HEK293 (cell line): ENCODE measurements at regions not wholly inside any gene's neighbourhood (a gene's known extent, or its start where the extent isn't known, plus 50 kb on each side); places are given as distances from the start of the nearest gene placed in this dataset.

Experiments used
- CTCF ChIA-PET: fragments of 350-600 bp; formaldehyde crosslinking; extraction: SDS; loops from one replicate; lab custom pipeline; 2021; ENCODE audit warnings: antibody characterized with exemption; lab: Yijun Ruan, JAX
- POLR2A ChIA-PET: fragments of 300-600 bp; formaldehyde crosslinking; extraction: SDS; loops from one replicate; lab custom pipeline; 2020; ENCODE audit warnings: antibody characterized with exemption, inconsistent platforms; lab: Yijun Ruan, JAX
- H3K27ac ChIP-seq: fragments of 200-500 bp; sonication (Bioruptor generic); 2 replicates; pipeline ENCODE4 v1.5.1; 2014; ENCODE audit warnings: low read depth, low read length, control low read depth, inconsistent platforms; ENCODE audit errors: extremely low read depth
- H3K36me3 ChIP-seq, 2 experiments: fragments of 200-500 bp in 1 of 2; sonication (Bioruptor generic) in 1 of 2; 1 replicate in 1 of 2; 2 replicates in 1 of 2; pipeline ENCODE4 v1.5.1; 2014 to 2017; ENCODE audit warnings: inconsistent platforms in 2 of 2, low read length in 2 of 2; ENCODE audit not compliant: control insufficient read depth in 2 of 2, insufficient read depth in 1 of 2
- H3K4me1 ChIP-seq: fragments of 200-500 bp; sonication (Bioruptor generic); 2 replicates; pipeline ENCODE4 v1.5.1; 2014; ENCODE audit warnings: mild to moderate bottlenecking, low read length, inconsistent platforms; ENCODE audit not compliant: control insufficient read depth, insufficient read depth
- H3K4me3 ChIP-seq: 2 replicates; pipeline ENCODE4 v1.5.1; 2011; ENCODE audit warnings: low read depth, mild to moderate bottlenecking, control low read depth, low read length, moderate library complexity
- H3K9me3 ChIP-seq: fragments of 200-500 bp; sonication (Bioruptor generic); 2 replicates; pipeline ENCODE4 v1.5.1; 2014; ENCODE audit warnings: low read depth, low read length, inconsistent platforms; ENCODE audit not compliant: control insufficient read depth, insufficient read depth
- HOXD13 ChIP-seq: sonication (generic); formaldehyde crosslinking; IDR thresholded peaks from 2 replicates; pipeline ENCODE4 v1.8.0; 2022; ENCODE audit warnings: missing genetic modification reagents, borderline replicate concordance
- KLF17 ChIP-seq: fragments of 450-650 bp; formaldehyde crosslinking; IDR thresholded peaks from 2 replicates; pipeline ENCODE4 v1.5.1; 2016; ENCODE audit warnings: missing biosample characterization, missing genetic modification characterization
- MEIS1 ChIP-seq: sonication (generic); formaldehyde crosslinking; IDR thresholded peaks from 2 replicates; pipeline ENCODE4 v1.8.1; 2022; ENCODE audit warnings: missing genetic modification reagents, mild to moderate bottlenecking, borderline replicate concordance
- PRDM10 ChIP-seq: fragments of 450-650 bp; formaldehyde crosslinking; IDR thresholded peaks from 2 replicates; pipeline ENCODE4 v1.5.1; 2016; ENCODE audit warnings: missing biosample characterization, missing genetic modification characterization
- PRDM6 ChIP-seq: fragments of 450-650 bp; formaldehyde crosslinking; IDR thresholded peaks from 2 replicates; pipeline ENCODE4 v1.5.1; 2017; ENCODE audit warnings: missing biosample characterization, missing genetic modification characterization
- REST ChIP-seq: fragments of 450-650 bp; formaldehyde crosslinking; IDR thresholded peaks from 2 replicates; pipeline ENCODE4 v1.5.1; 2016; ENCODE audit warnings: missing biosample characterization, missing genetic modification characterization
- SP2 ChIP-seq: fragments of 450-650 bp; formaldehyde crosslinking; IDR thresholded peaks from 2 replicates; pipeline ENCODE4 v1.5.1; 2016; ENCODE audit warnings: missing biosample characterization, missing genetic modification characterization
- TSHZ1 ChIP-seq: fragments of 450-650 bp; formaldehyde crosslinking; IDR thresholded peaks from 2 replicates; pipeline ENCODE4 v1.5.1; 2016; ENCODE audit warnings: missing biosample characterization, missing genetic modification characterization, borderline replicate concordance
- ZNF248 ChIP-seq: fragments of 450-650 bp; formaldehyde crosslinking; IDR thresholded peaks from 2 replicates; pipeline ENCODE4 v1.5.1; 2017; ENCODE audit warnings: missing biosample characterization, missing genetic modification characterization
- ZNF416 ChIP-seq: fragments of 450-650 bp; formaldehyde crosslinking; IDR thresholded peaks from 2 replicates; pipeline ENCODE4 v1.5.1; 2016; ENCODE audit warnings: missing biosample characterization, missing genetic modification characterization
- ZNF473 ChIP-seq: fragments of 450-650 bp; formaldehyde crosslinking; IDR thresholded peaks from 2 replicates; pipeline ENCODE4 v1.5.1; 2017; ENCODE audit warnings: missing biosample characterization, missing genetic modification characterization
- ZNF530 ChIP-seq: fragments of 450-650 bp; formaldehyde crosslinking; IDR thresholded peaks from 2 replicates; pipeline ENCODE4 v1.5.1; 2016; ENCODE audit warnings: low read depth, missing biosample characterization, missing genetic modification characterization
- ZNF670 ChIP-seq: fragments of 450-650 bp; formaldehyde crosslinking; IDR thresholded peaks from 2 replicates; pipeline ENCODE4 v1.5.1; 2016; ENCODE audit warnings: missing biosample characterization, missing genetic modification characterization, low read depth
- ZNF704 ChIP-seq: fragments of 450-650 bp; formaldehyde crosslinking; IDR thresholded peaks from 2 replicates; pipeline ENCODE4 v1.5.1; 2016; ENCODE audit warnings: missing biosample characterization, missing genetic modification characterization
- ZNF777 ChIP-seq: fragments of 450-650 bp; formaldehyde crosslinking; IDR thresholded peaks from 2 replicates; pipeline ENCODE4 v1.5.1; 2017; ENCODE audit warnings: missing biosample characterization, missing genetic modification characterization, borderline replicate concordance

GRCh38 chr15:35279811-35280210 lies 194.7 kb upstream of the NANOGP8 start (continued):
- TF ChIP-seq PRDM10 (no peak), ZNF473 (tag by site-specific recombination) (no peak), REST (tag by site-specific recombination) (no peak)

- POLR2A ChIA-PET, result no interaction called here
- TF ChIP-seq ZNF416 (no peak), KLF17 (tag by site-specific recombination) (no peak), ZNF248 (tag by site-specific recombination) (no peak), SP2 (tag by site-specific recombination) (no peak)
- Histone ChIP-seq H3K9me3 (no peaks in the 10 kb centered on the region), H3K4me1 (no peaks in the 10 kb centered on the region), H3K27ac (no peak overlapping the region), H3K36me3 (no peaks in the 10 kb centered on the region), H3K4me3 (no peak overlapping the region)
- CTCF ChIA-PET, result interaction anchor here (0.6 to 1.2 kb wide), 3 partner anchors 18 to 173 kb away, joined by 3 to 9 read pairs (median 4); no protein-coding TSS in a partner anchor
These were observed 186.4 kb upstream of the NANOGP8 start for GRCh38 chr15:35271371-35272043.

GRCh38 chr15:35260941-35261340 lies 175.8 kb upstream of the NANOGP8 start:
- Histone ChIP-seq H3K4me3 (no peak overlapping the region), H3K9me3 (no peaks in the 10 kb centered on the region), H3K4me1 (no peaks in the 10 kb centered on the region), H3K36me3 (no peaks in the 10 kb centered on the region), H3K27ac (no peak overlapping the region)
- CTCF ChIA-PET, result no interaction called here
- POLR2A ChIA-PET, result no interaction called here
- TF ChIP-seq TSHZ1 (no peak), ZNF670 (tag by site-specific recombination) (no peak), ZNF530 (tag by site-specific recombination) (no peak), HOXD13 (CRISPR knock-in tag) (no peak), PRDM6 (no peak), ZNF704 (tag by site-specific recombination) (no peak), MEIS1 (CRISPR knock-in tag) (no peak), ZNF777 (tag by site-specific recombination) (no peak)
